H1 (cell line): ENCODE measurements at regions not wholly inside any gene's neighbourhood (a gene's known extent, or its start where the extent isn't known, plus 50 kb on each side); places are given as distances from the start of the nearest gene placed in this dataset.
A peak's percentile ranks its signal among the peaks of the same experiment; 100 is the strongest.

Experiments
- CTCF ChIA-PET: fragments of 300-600 bp; sonication (Branson Sonifier 250); formaldehyde crosslinking; loops from one replicate; lab custom pipeline; 2021; ENCODE audit not compliant: partially characterized antibody; lab: Charles Lee
- POLR2A ChIA-PET: fragments of 300-600 bp; sonication (Branson Sonifier 250); formaldehyde crosslinking; loops from one replicate; lab custom pipeline; 2021; ENCODE audit warnings: inconsistent platforms; ENCODE audit not compliant: partially characterized antibody; lab: Charles Lee
- DNase-seq, 2 experiments: peaks; one replicate each; pipeline versions ENCODE4 v3.0.0 to v3.0.0-alpha.2; 2010 to 2022; ENCODE audit warnings: low spot score in 2 of 2, low read depth in 1 of 2, mixed read lengths in 1 of 2
- FAIRE-seq: peaks from 2 replicates; lab custom pipeline; 2011; peaks lifted over from hg19 to GRCh38; lab: Jason Lieb, UNC
- H2AFZ ChIP-seq: 2 replicates; pipeline ENCODE4 v1.8.1; 2012; ENCODE audit warnings: low read length, inconsistent platforms
- H2AK5ac ChIP-seq: 2 replicates; pipeline ENCODE4 v1.6.1; 2013; ENCODE audit warnings: low read depth, low read length
- H2BK120ac ChIP-seq: replicated peaks from 2 replicates; pipeline ENCODE3; 2013; ENCODE audit warnings: low read depth, low read length, inconsistent platforms
- H2BK12ac ChIP-seq: 2 replicates; pipeline ENCODE4 v1.6.1; 2013; ENCODE audit warnings: low read depth, low read length
- H2BK15ac ChIP-seq: 2 replicates; pipeline ENCODE4 v1.6.1; 2013; ENCODE audit warnings: low read length
- H2BK20ac ChIP-seq: 2 replicates; pipeline ENCODE4 v1.6.1; 2013; ENCODE audit warnings: low read length
- H2BK5ac ChIP-seq: 2 replicates; pipeline ENCODE4 v1.6.1; 2013; ENCODE audit warnings: low read depth, low read length
- H3K14ac ChIP-seq: 2 replicates; pipeline ENCODE4 v1.6.1; 2013; ENCODE audit warnings: inconsistent platforms; ENCODE audit not compliant: insufficient read length
- H3K18ac ChIP-seq: 2 replicates; pipeline ENCODE4 v1.6.1; 2013; ENCODE audit warnings: low read length; ENCODE audit errors: extremely low read depth
- H3K23ac ChIP-seq: 2 replicates; pipeline ENCODE4 v1.6.1; 2013; ENCODE audit warnings: inconsistent platforms; ENCODE audit not compliant: insufficient read length
- H3K23me2 ChIP-seq: 2 replicates; pipeline ENCODE4 v1.6.1; 2013; ENCODE audit warnings: low read depth, low read length
- H3K27ac ChIP-seq: 2 replicates; pipeline ENCODE4 v1.6.1; 2011; ENCODE audit warnings: low read depth, low read length, inconsistent platforms
- H3K27me3 ChIP-seq, 4 experiments: replicated peaks in 1 of 4; 1 replicate in 1 of 4; 2 replicates in 3 of 4; pipeline versions ENCODE4 v1.6.1 to v1.8.1; 2011 to 2013; ENCODE audit warnings: low read length in 3 of 4, mild to moderate bottlenecking in 3 of 4, inconsistent platforms in 2 of 4, mixed read lengths in 2 of 4, moderate library complexity in 1 of 4; ENCODE audit not compliant: control insufficient read depth in 3 of 4, insufficient read depth in 3 of 4; ENCODE audit errors: extremely low read depth in 1 of 4
- H3K36me3 ChIP-seq, 4 experiments: 2 replicates each; pipeline versions ENCODE4 v1.6.1 to v1.8.1; 2011 to 2013; ENCODE audit warnings: mild to moderate bottlenecking in 4 of 4, low read length in 3 of 4, moderate library complexity in 2 of 4, control low read depth in 1 of 4, inconsistent platforms in 1 of 4; ENCODE audit not compliant: insufficient read depth in 4 of 4, control insufficient read depth in 2 of 4
- H3K4ac ChIP-seq: replicated peaks from 2 replicates; pipeline ENCODE3; 2013; ENCODE audit warnings: low read length, low read depth, mixed read lengths, inconsistent platforms; ENCODE audit not compliant: insufficient read length
- H3K4me1 ChIP-seq, 4 experiments: replicated peaks in 1 of 4; 1 replicate in 1 of 4; 2 replicates in 3 of 4; pipeline versions ENCODE4 v1.6.1 to v1.8.1; 2011 to 2013; ENCODE audit warnings: low read length in 3 of 4, inconsistent platforms in 2 of 4, mixed read lengths in 1 of 4; ENCODE audit not compliant: insufficient read depth in 4 of 4, control insufficient read depth in 3 of 4
- H3K4me2 ChIP-seq, 2 experiments: 2 replicates each; pipeline versions ENCODE4 v1.6.1 to v1.8.1; 2011 to 2013; ENCODE audit warnings: low read depth in 2 of 2, low read length in 2 of 2, control low read depth in 1 of 2, inconsistent platforms in 1 of 2, mild to moderate bottlenecking in 1 of 2; ENCODE audit not compliant: insufficient read depth in 1 of 2
- H3K4me3 ChIP-seq, 4 experiments: fragments of 200-600, 300-600 bp in 1 of 4; sonication (generic), shearing (Covaris generic), sonication (Bioruptor Twin) in 1 of 4; 2 replicates each; pipeline versions ENCODE4 v1.5.1 to v1.8.1; 2011 to 2016; ENCODE audit warnings: low read length in 4 of 4, low read depth in 3 of 4, control low read depth in 2 of 4, inconsistent platforms in 2 of 4, mild to moderate bottlenecking in 2 of 4, mixed read lengths in 1 of 4, moderate library complexity in 1 of 4; ENCODE audit not compliant: insufficient read depth in 2 of 4; ENCODE audit errors: extremely low read depth in 1 of 4
- H3K56ac ChIP-seq: replicated peaks from 2 replicates; pipeline ENCODE3; 2013; ENCODE audit warnings: low read depth, mild to moderate bottlenecking, mixed read lengths, low read length, inconsistent platforms; ENCODE audit not compliant: insufficient read length
- H3K79me1 ChIP-seq: 2 replicates; pipeline ENCODE4 v1.6.1; 2013; ENCODE audit warnings: low read depth, low read length, control low read depth
- H3K79me2 ChIP-seq, 2 experiments: 2 replicates each; pipeline versions ENCODE4 v1.6.1 to v1.8.1; 2012 to 2013; ENCODE audit warnings: low read length in 2 of 2, mild to moderate bottlenecking in 2 of 2, inconsistent platforms in 1 of 2; ENCODE audit not compliant: insufficient read depth in 2 of 2, control insufficient read depth in 1 of 2
- H3K9ac ChIP-seq, 4 experiments: replicated peaks in 1 of 4; 1 replicate in 1 of 4; 2 replicates in 3 of 4; pipeline versions ENCODE4 v1.6.1 to v1.8.1; 2011 to 2013; ENCODE audit warnings: low read depth in 3 of 4, low read length in 3 of 4, control low read depth in 2 of 4, mild to moderate bottlenecking in 2 of 4, moderate library complexity in 2 of 4, inconsistent platforms in 1 of 4; ENCODE audit errors: extremely low read depth in 1 of 4
- H3K9me3 ChIP-seq, 2 experiments: 2 replicates each; pipeline versions ENCODE4 v1.6.1 to v1.8.1; 2012 to 2013; ENCODE audit warnings: mild to moderate bottlenecking in 2 of 2, moderate library complexity in 2 of 2, control low read depth in 1 of 2, inconsistent platforms in 1 of 2, low read depth in 1 of 2, low read length in 1 of 2, mixed read lengths in 1 of 2; ENCODE audit not compliant: insufficient read depth in 2 of 2
- H4K20me1 ChIP-seq, 2 experiments: replicated peaks in 1 of 2; 2 replicates each; pipeline versions ENCODE3 to v1.8.1; 2011 to 2013; ENCODE audit warnings: inconsistent platforms in 2 of 2, low read length in 2 of 2, mild to moderate bottlenecking in 1 of 2; ENCODE audit not compliant: insufficient read depth in 2 of 2, control insufficient read depth in 1 of 2
- H4K5ac ChIP-seq: 2 replicates; pipeline ENCODE4 v1.6.1; 2013; ENCODE audit warnings: low read length, low read depth, mixed read lengths, inconsistent platforms; ENCODE audit not compliant: insufficient read length
- H4K8ac ChIP-seq: 2 replicates; pipeline ENCODE4 v1.8.0; 2013; ENCODE audit warnings: mild to moderate bottlenecking, moderate library complexity, low read length, inconsistent platforms; ENCODE audit not compliant: insufficient read depth; ENCODE audit errors: extremely low read depth
- H4K91ac ChIP-seq: replicated peaks from 2 replicates; pipeline ENCODE3; 2013; ENCODE audit warnings: low read length, mixed read lengths, inconsistent platforms; ENCODE audit not compliant: insufficient read length
- BACH1 ChIP-seq: IDR thresholded peaks from 2 replicates; pipeline ENCODE4 v1.6.1; 2012; ENCODE audit warnings: low read length, improper control_type of control experiment
- CBX5 ChIP-seq: fragments of 300-800, 300-1000 bp; sonication (generic); IDR thresholded peaks from 2 replicates; pipeline ENCODE4 v1.7.1; 2016; ENCODE audit warnings: antibody characterized with exemption, low read length, low read depth
- CEBPB ChIP-seq: IDR thresholded peaks from 2 replicates; pipeline ENCODE4 v1.6.1; 2012; ENCODE audit warnings: low read depth, low read length
- CHD1 ChIP-seq: IDR thresholded peaks from 2 replicates; pipeline ENCODE4 v1.6.1; 2012; ENCODE audit warnings: low read depth, low read length, improper control_type of control experiment
- EGR1 ChIP-seq: IDR thresholded peaks from 2 replicates; pipeline ENCODE4 v1.6.1; 2011; ENCODE audit warnings: low read depth, low read length, borderline replicate concordance
- EZH2 ChIP-seq: fragments of 200-600 bp; sonication (generic); IDR thresholded peaks from 2 replicates; pipeline ENCODE4 v1.7.1; 2012; ENCODE audit warnings: low read depth, mild to moderate bottlenecking, moderate library complexity, low read length, inconsistent platforms; ENCODE audit not compliant: severe bottlenecking
- HDAC6 ChIP-seq: IDR thresholded peaks from one replicate; pipeline ENCODE4 v1.7.1; 2012; ENCODE audit warnings: low read depth, mild to moderate bottlenecking, inconsistent platforms, low read length, moderate library complexity
- JUND ChIP-seq: IDR thresholded peaks from 2 replicates; pipeline ENCODE4 v1.6.1; 2011; ENCODE audit warnings: mild to moderate bottlenecking, improper control_type of control experiment, low read length
- KDM4A ChIP-seq: IDR thresholded peaks from one replicate; pipeline ENCODE4 v1.7.1; 2012; ENCODE audit warnings: low read depth, mild to moderate bottlenecking, moderate library complexity, low read length, inconsistent platforms; ENCODE audit not compliant: severe bottlenecking
- PHF8 ChIP-seq: fragments of 200-600 bp; sonication (generic); conservative IDR thresholded peaks from 2 replicates; pipeline ENCODE4 v1.7.1; 2012; ENCODE audit warnings: low read depth, mild to moderate bottlenecking, inconsistent platforms, low read length, moderate library complexity
- RAD21 ChIP-seq, 2 experiments: IDR thresholded peaks in 1 of 2; conservative IDR thresholded peaks in 1 of 2; 2 replicates each; pipeline ENCODE4 v1.6.1; 2011; ENCODE audit warnings: low read depth in 2 of 2, low read length in 2 of 2, improper control_type of control experiment in 1 of 2, inconsistent platforms in 1 of 2, mild to moderate bottlenecking in 1 of 2, moderate library complexity in 1 of 2
- SIN3A ChIP-seq, 2 experiments: IDR thresholded peaks in 1 of 2; conservative IDR thresholded peaks in 1 of 2; 2 replicates each; pipeline ENCODE4 v1.6.1; 2011 to 2012; ENCODE audit warnings: low read length in 2 of 2, improper control_type of control experiment in 1 of 2, low read depth in 1 of 2, mild to moderate bottlenecking in 1 of 2
- SP1 ChIP-seq: IDR thresholded peaks from 2 replicates; pipeline ENCODE4 v1.6.1; 2011; ENCODE audit warnings: low read depth, low read length
- TCF12 ChIP-seq: IDR thresholded peaks from 2 replicates; pipeline ENCODE4 v1.6.1; 2011; ENCODE audit warnings: low read depth, mild to moderate bottlenecking, low read length
- YY1 ChIP-seq: IDR thresholded peaks from 2 replicates; pipeline ENCODE4 v1.6.1; 2011; ENCODE audit warnings: low read depth, mild to moderate bottlenecking, low read length
- ZNF274 ChIP-seq: IDR thresholded peaks from 2 replicates; pipeline ENCODE4 v1.7.0; 2012; ENCODE audit warnings: low read length, borderline replicate concordance; ENCODE audit errors: extremely low read depth
- WGBS, 2 experiments: shearing (Covaris generic) in 1 of 2; methylation state at CpG; one replicate each; pipeline versions ENCODE4 v1.1.6 to v1.1.7; 2013 to 2015; ENCODE audit warnings: low lambda C conversion rate in 2 of 2, mixed read lengths in 2 of 2, inconsistent platforms in 1 of 2, low coverage in 1 of 2, missing lambda C conversion rate in 1 of 2; ENCODE audit not compliant: insufficient replicate concordance in 2 of 2, insufficient coverage in 1 of 2, insufficient read length in 1 of 2; ENCODE audit errors: extremely low coverage in 1 of 2, missing lambda C conversion rate in 1 of 2; 5-methylcytosine and 5-hydroxymethylcytosine counted together

GRCh38 chr16:48444574-48444973, 59.4 kb upstream of the SIAH1 start:
- Histone ChIP-seq H2BK15ac (no peak overlapping the region), H2AK5ac (no peak overlapping the region), H4K91ac (no peak overlapping the region), H2BK120ac (no peak overlapping the region), H2AFZ (peak overlapping the region; percentile 42; the same call in 1 of the 2 replicates), H3K79me2 (no peaks in the 10 kb centered on the region), H3K56ac (no peak overlapping the region), H3K79me1 (no peaks in the 10 kb centered on the region), H4K20me1 (no peaks in the 10 kb centered on the region), H3K9me3 (no peaks in the 10 kb centered on the region), H2BK12ac (no peak overlapping the region), H2BK5ac (no peak overlapping the region), H4K5ac (no peak overlapping the region), H3K4me1 (no peaks in the 10 kb centered on the region), H3K36me3 (no peaks in the 10 kb centered on the region), H3K18ac (no peak overlapping the region), H3K14ac (no peak overlapping the region), H3K23me2 (no peaks in the 10 kb centered on the region), H3K9ac (no peak overlapping the region), H3K27me3 (no peaks in the 10 kb centered on the region), H3K4me2 (no peak overlapping the region), H2BK20ac (no peak overlapping the region), H3K4ac (no peak overlapping the region), H4K8ac (no peak overlapping the region), H3K23ac (no peak overlapping the region), H3K4me3 (no peak overlapping the region), H3K27ac (no peak overlapping the region)
- ChIA-PET CTCF (interaction anchor here (1.2 to 1.5 kb wide), 2 partner anchors 12 to 178 kb away, joined by 3 read pairs; no protein-coding TSS in a partner anchor), POLR2A (no interaction called here)
- WGBS, 2 experiments = 89% methylated on average over 6 of the region's 6 CpGs; no CpG with 5 or more reads in 1 of the 2 experiments
- DNase-seq = no peak
- FAIRE-seq = no peak
- TF ChIP-seq RAD21 (IDR thresholded peaks at IDR 0.05 in 1 of 2, conservative IDR thresholded peaks at IDR 0.05 in 1 of 2; ENCODE audit: low read depth in 2 of 2, low read length in 2 of 2) (no peak), KDM4A (no peak), BACH1 (no peak), HDAC6 (no peak), CEBPB (no peak), CHD1 (no peak), TCF12 (no peak), JUND (no peak), EZH2 (no peak), ZNF274 (no peak), SIN3A (conservative IDR thresholded peaks at IDR 0.05 in 1 of 2, IDR thresholded peaks at IDR 0.05 in 1 of 2; ENCODE audit: low read depth in 1 of 2, low read length in 2 of 2) (no peak), YY1 (no peak), EGR1 (no peak), SP1 (no peak), PHF8 (no peak), CBX5 (no peak)
